ENCODE measurements at regions not wholly inside any gene's neighbourhood (a gene's known extent, or its start where the extent isn't known, plus 50 kb on each side); places are given as distances from the start of the nearest gene placed in this dataset.

- no peak for DNase-seq
- ATAC-seq, result no peak
- Histone ChIP-seq H3K4me3 (no peak overlapping the region), H3K27me3 (no peaks in the 10 kb centered on the region), H3K36me3 (no peaks in the 10 kb centered on the region), H3K4me1 (no peaks in the 10 kb centered on the region), H3K27ac (no peak overlapping the region), H3K9me3 (no peaks in the 10 kb centered on the region)
- intact Hi-C loops (cut with DNase I), result no loop called here
- no peak for TF ChIP-seq CTCF (IDR thresholded peaks at IDR 0.05)
These were observed 109.9 kb upstream of the SYNPR start for GRCh38 chr3:63168179-63168578.

- no peak for TF ChIP-seq CTCF (IDR thresholded peaks at IDR 0.05)
- Histone ChIP-seq H3K27ac (no peak overlapping the region), H3K9me3 (peaks cover 0 to 8% of the 10 kb centered on the region in 2 donors), H3K4me1 (no peaks in the 10 kb centered on the region), H3K36me3 (no peaks in the 10 kb centered on the region), H3K27me3 (no peaks in the 10 kb centered on the region), H3K4me3 (no peak overlapping the region)
- ATAC-seq (no peak), DNase-seq (no peak)
- intact Hi-C loops (cut with DNase I), result no loop called here
These were observed 98.1 kb upstream of the SYNPR start for GRCh38 chr3:63179862-63180522.

GRCh38 chr3:63192248-63192647 lies 85.9 kb upstream of the SYNPR start:
- no peak for ATAC-seq
- H3K4me3 ChIP-seq, result no peak overlapping the region
- intact Hi-C loops (cut with DNase I), result loop anchor here in 1 of 2 donors (10.0 kb wide), 1 partner anchor 527 kb away; no protein-coding TSS in a partner anchor
- H3K27me3 ChIP-seq, result no peaks in the 10 kb centered on the region
- H3K4me1 ChIP-seq, result no peaks in the 10 kb centered on the region
- TF ChIP-seq CTCF (IDR thresholded peaks at IDR 0.05), result no peak
- H3K9me3 ChIP-seq, result no peaks in the 10 kb centered on the region
- H3K36me3 ChIP-seq, result no peaks in the 10 kb centered on the region
- no peak overlapping the region for H3K27ac ChIP-seq
- no peak for DNase-seq

- Histone ChIP-seq H3K9me3 (no peaks in the 10 kb centered on the region), H3K27me3 (no peaks in the 10 kb centered on the region), H3K27ac (no peak overlapping the region), H3K4me3 (no peak overlapping the region), H3K4me1 (no peaks in the 10 kb centered on the region), H3K36me3 (no peaks in the 10 kb centered on the region)
- DNase-seq (peak in 2 of 4 donors; percentile 9 to 26), ATAC-seq (peak; percentile 59)
- peak in 1 of 2 donors; percentile 39 for TF ChIP-seq CTCF (IDR thresholded peaks at IDR 0.05)
- intact Hi-C loops (cut with DNase I), result loop anchor here in 1 of 2 donors (10.0 kb wide), 1 partner anchor 529 kb away; no protein-coding TSS in a partner anchor
These were observed 84.5 kb upstream of the SYNPR start for GRCh38 chr3:63193647-63194046.

GRCh38 chr3:63199606-63200005 lies 78.5 kb upstream of the SYNPR start:
- no peak for TF ChIP-seq CTCF (IDR thresholded peaks at IDR 0.05)
- H3K36me3 ChIP-seq, result no peaks in the 10 kb centered on the region
- intact Hi-C loops (cut with DNase I), result loop anchor here in 1 of 2 donors (10.0 kb wide), 1 partner anchor 535 kb away; no protein-coding TSS in a partner anchor

More at GRCh38 chr3:63199606-63200005, 78.5 kb upstream of the SYNPR start:
- Histone ChIP-seq H3K4me3 (no peak overlapping the region), H3K4me1 (no peaks in the 10 kb centered on the region), H3K27ac (no peak overlapping the region), H3K27me3 (no peaks in the 10 kb centered on the region), H3K9me3 (no peaks in the 10 kb centered on the region)
- ATAC-seq (no peak), DNase-seq (no peak)
